Activated naive CD4-positive, alpha-beta T cell treated with anti-CD3 and anti-CD28 coated beads, Interleukin-2, amount 50 U/mL, for 72 hours (primary cell): ENCODE measurements at regions not wholly inside any gene's neighbourhood (a gene's known extent, or its start where the extent isn't known, plus 50 kb on each side); places are given as distances from the start of the nearest gene placed in this dataset.

Experiments used
- ATAC-seq, 2 donors: fragments of 150-1000 bp; cut with Tn5 transposase; 2 replicates each; pipeline ENCODE4 v1.10.0; 2021; ENCODE audit warnings: mild to moderate bottlenecking in 2 of 2, moderate library complexity in 2 of 2
- DNase-seq, 2 donors: peaks; one replicate each; pipeline ENCODE4 v3.0.0; 2021 to 2022; ENCODE audit warnings: low spot score in 2 of 2
- H3K27ac Mint-ChIP-seq, 2 donors: one replicate each; pipeline ENCODE4 v1.8.0; 2022; ENCODE audit warnings: mild to moderate bottlenecking in 2 of 2, mixed read lengths in 2 of 2
- H3K36me3 Mint-ChIP-seq, 2 donors: one replicate each; pipeline ENCODE4 v1.8.0; 2022; ENCODE audit warnings: mixed read lengths in 2 of 2
- H3K9me3 Mint-ChIP-seq, 2 donors: one replicate each; pipeline ENCODE4 v1.8.0; 2022; ENCODE audit warnings: mixed read lengths in 2 of 2

DNA sequence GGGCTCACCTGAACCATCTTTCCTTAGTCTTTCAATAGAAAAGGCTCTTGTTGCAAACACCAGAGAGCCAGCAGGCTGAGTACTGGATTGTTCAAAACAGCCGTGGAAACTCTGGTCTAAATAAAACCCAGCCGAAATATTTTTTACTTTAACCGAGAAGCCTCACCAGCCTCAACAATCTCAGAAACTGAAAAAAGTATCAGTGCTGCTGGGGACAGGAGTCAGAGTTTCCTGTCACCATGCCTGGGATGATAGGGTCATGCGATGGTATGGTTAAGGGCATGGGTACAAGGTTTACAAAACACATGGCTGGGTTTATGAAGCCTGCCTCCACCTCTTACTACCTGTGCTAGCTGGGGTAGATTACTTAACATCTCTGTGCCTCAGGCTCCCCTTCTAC is 55.3 kb upstream of the FZD7 start:
- Mint-ChIP-seq H3K27ac (no peak overlapping the region), H3K36me3 (no peaks in the 10 kb centered on the region), H3K9me3 (no peaks in the 10 kb centered on the region)
- DNase-seq (no peak), ATAC-seq (no peak)

- no peak for DNase-seq
- H3K36me3 Mint-ChIP-seq = no peaks in the 10 kb centered on the region
- no peak for ATAC-seq
- no peaks in the 10 kb centered on the region for H3K9me3 Mint-ChIP-seq
- H3K27ac Mint-ChIP-seq = no peak overlapping the region
Observed at GRCh38 chr2:201978986-201979385, 54.7 kb upstream of the FZD7 start.

- DNase-seq (no peak), ATAC-seq (no peak)
- H3K36me3 Mint-ChIP-seq = no peaks in the 10 kb centered on the region
- H3K27ac Mint-ChIP-seq = no peak overlapping the region
- H3K9me3 Mint-ChIP-seq = no peaks in the 10 kb centered on the region
Observed at GRCh38 chr2:201980389-201980821, 53.2 kb upstream of the FZD7 start.

GRCh38 chr2:201980946-201981345 is 52.7 kb upstream of the FZD7 start:
- no peak overlapping the region for H3K27ac Mint-ChIP-seq
- H3K9me3 Mint-ChIP-seq = no peaks in the 10 kb centered on the region
- ATAC-seq (no peak), DNase-seq (no peak)
- H3K36me3 Mint-ChIP-seq = no peaks in the 10 kb centered on the region

GRCh38 chr2:201983174-201983573 is 50.5 kb upstream of the FZD7 start:
- no peaks in the 10 kb centered on the region for H3K9me3 Mint-ChIP-seq
- DNase-seq (no peak), ATAC-seq (no peak)
- H3K36me3 Mint-ChIP-seq = no peaks in the 10 kb centered on the region
- no peak overlapping the region for H3K27ac Mint-ChIP-seq

DNA sequence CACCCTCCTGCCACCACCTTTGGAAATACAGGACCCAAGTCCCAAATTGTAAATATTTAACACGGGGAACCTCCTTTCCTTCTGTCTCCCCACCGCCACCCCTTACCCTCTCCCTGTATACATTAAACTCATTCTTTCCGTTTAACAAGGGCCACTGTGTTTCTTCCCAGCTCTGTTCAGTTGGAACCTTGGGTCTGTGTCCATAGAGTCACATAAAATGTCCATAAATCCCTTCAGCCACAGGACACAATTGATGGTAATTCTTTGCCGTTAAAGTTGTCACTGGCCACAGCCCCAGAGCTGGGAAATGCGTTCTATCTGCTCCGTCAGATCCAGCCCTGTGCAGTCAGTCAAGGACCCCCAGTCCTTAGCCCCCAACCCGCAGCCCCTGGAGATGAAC is 49.9 kb upstream of the FZD7 start:
- no peak for ATAC-seq
- no peak for DNase-seq
- no peak overlapping the region for H3K27ac Mint-ChIP-seq
- no peaks in the 10 kb centered on the region for H3K36me3 Mint-ChIP-seq
- H3K9me3 Mint-ChIP-seq = no peaks in the 10 kb centered on the region
